Stomach (tissue), 8 donors: ENCODE measurements at regions not wholly inside any gene's neighbourhood (a gene's known extent, or its start where the extent isn't known, plus 50 kb on each side); places are given as distances from the start of the nearest gene placed in this dataset.
A peak's percentile ranks its signal among the peaks of the same experiment; 100 is the strongest.

Experiments
- DNase-seq, 2 donors: peaks; one replicate each; pipeline versions ENCODE4 v3.0.0 to v3.0.0-alpha.2; 2013 to 2019
- H3K27ac ChIP-seq, 5 donors: fragments of 200-600 bp in 4 of 5; sonication (generic) in 4 of 5; one replicate each; pipeline ENCODE4 v1.5.1; 2013 to 2019; ENCODE audit warnings: mild to moderate bottlenecking in 1 of 5, moderate library complexity in 1 of 5
- H3K27me3 ChIP-seq, 3 donors: fragments of 200-600 bp; sonication (generic); one replicate each; pipeline ENCODE4 v1.5.1; 2017 to 2019; ENCODE audit warnings: mixed run types in 1 of 3
- H3K36me3 ChIP-seq, 4 donors: fragments of 200-600 bp; sonication (generic); 1 replicate in 3 of 4; 2 replicates in 1 of 4; pipeline ENCODE4 v1.5.1; 2016 to 2019
- H3K4me1 ChIP-seq, 4 donors: fragments of 200-600 bp; sonication (generic); one replicate each; pipeline ENCODE4 v1.5.1; 2016 to 2019
- H3K4me3 ChIP-seq, 4 donors: fragments of 200-600 bp; sonication (generic) in 3 of 4; one replicate each; pipeline ENCODE4 v1.5.1; 2016 to 2019; ENCODE audit warnings: mild to moderate bottlenecking in 1 of 4
- H3K9me3 ChIP-seq, 4 donors: fragments of 200-600 bp; sonication (generic); one replicate each; pipeline ENCODE4 v1.5.1; 2016 to 2019
- EP300 ChIP-seq: sonication (generic); formaldehyde crosslinking; IDR thresholded peaks from one replicate; pipeline ENCODE4 v1.6.1; 2017; ENCODE audit warnings: antibody characterized with exemption
- POLR2A ChIP-seq, 4 donors: fragments of 450-650 bp; IDR thresholded peaks; one replicate each; pipeline ENCODE4 v1.6.1; 2016; ENCODE audit warnings: antibody characterized with exemption in 4 of 4, control low read depth in 2 of 4, mild to moderate bottlenecking in 1 of 4, moderate library complexity in 1 of 4
- POLR2AphosphoS5 ChIP-seq, 3 donors: sonication (generic); formaldehyde crosslinking; IDR thresholded peaks; one replicate each; pipeline ENCODE4 v1.6.1; 2016; ENCODE audit warnings: antibody characterized with exemption in 3 of 3
- WGBS, 5 donors: extraction: QIAGEN DNeasy Blood & Tissue Kit in 3 of 5; methylation state at CpG; one replicate each; pipeline versions ENCODE4 v1.1.5 to v1.1.7; 2013 to 2018; 5-methylcytosine and 5-hydroxymethylcytosine counted together
- intact Hi-C: fragments of 100-400 bp; cut with DNase I; formaldehyde crosslinking; loops from one replicate; pipeline ENCODE4 v1.15.1; 2023; ENCODE audit warnings: low total_unique reads
- TF ChIP-seq, protein P1 (sequence below), 7 experiments: fragments of 450-650 bp in 4 of 7; fragments of 200-600 bp in 3 of 7; sonication (generic) in 3 of 7; IDR thresholded peaks; one replicate each; pipeline ENCODE4 v1.5.1; 2016 to 2019; ENCODE audit warnings: antibody characterized with exemption in 7 of 7, control low read depth in 2 of 7, mild to moderate bottlenecking in 1 of 7
- donor health status: healthy with polysubstance abuse.
- donor health status: Bipolar disorder and iron deficiency.
- donor health status: healthy.

DNA sequence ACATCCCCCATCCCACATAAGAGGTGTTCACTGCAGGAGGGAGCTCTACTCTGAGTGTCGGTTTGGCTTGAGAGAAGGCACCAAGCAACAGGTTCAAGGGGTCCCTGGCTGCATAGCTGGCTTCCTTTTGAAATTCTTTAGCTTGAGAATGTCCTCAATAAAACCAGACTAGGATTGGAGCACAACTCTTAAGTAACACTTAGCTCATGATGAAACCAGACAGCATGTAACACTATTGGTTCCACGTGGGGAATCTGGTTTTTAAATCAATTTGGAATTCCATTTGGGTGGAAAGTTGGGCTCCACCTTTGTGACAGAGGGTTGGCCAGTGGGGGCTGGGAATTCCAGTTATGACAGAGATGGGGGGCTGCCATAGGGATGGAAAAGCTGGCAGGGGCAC, 281.2 kb downstream of the TLE3 start:
- TF ChIP-seq POLR2AphosphoS5 (IDR thresholded peaks at IDR 0.05), result no peak
- no peak for TF ChIP-seq EP300
- no peak for TF ChIP-seq POLR2A (IDR thresholded peaks at IDR 0.05)
- TF ChIP-seq, protein P1, sequence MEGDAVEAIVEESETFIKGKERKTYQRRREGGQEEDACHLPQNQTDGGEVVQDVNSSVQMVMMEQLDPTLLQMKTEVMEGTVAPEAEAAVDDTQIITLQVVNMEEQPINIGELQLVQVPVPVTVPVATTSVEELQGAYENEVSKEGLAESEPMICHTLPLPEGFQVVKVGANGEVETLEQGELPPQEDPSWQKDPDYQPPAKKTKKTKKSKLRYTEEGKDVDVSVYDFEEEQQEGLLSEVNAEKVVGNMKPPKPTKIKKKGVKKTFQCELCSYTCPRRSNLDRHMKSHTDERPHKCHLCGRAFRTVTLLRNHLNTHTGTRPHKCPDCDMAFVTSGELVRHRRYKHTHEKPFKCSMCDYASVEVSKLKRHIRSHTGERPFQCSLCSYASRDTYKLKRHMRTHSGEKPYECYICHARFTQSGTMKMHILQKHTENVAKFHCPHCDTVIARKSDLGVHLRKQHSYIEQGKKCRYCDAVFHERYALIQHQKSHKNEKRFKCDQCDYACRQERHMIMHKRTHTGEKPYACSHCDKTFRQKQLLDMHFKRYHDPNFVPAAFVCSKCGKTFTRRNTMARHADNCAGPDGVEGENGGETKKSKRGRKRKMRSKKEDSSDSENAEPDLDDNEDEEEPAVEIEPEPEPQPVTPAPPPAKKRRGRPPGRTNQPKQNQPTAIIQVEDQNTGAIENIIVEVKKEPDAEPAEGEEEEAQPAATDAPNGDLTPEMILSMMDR (IDR thresholded peaks at IDR 0.05), result no peak
- 75 to 84% (median 79%) methylated on average over 2 of the region's 2 CpGs for WGBS, 5 donors
- H3K9me3 ChIP-seq, result no peaks in the 10 kb centered on the region
- H3K4me1 ChIP-seq, result peaks cover 0 to 6% (median 2%) of the 10 kb centered on the region in 4 donors
- no peak overlapping the region for H3K27ac ChIP-seq
- DNase-seq, result no peak
- intact Hi-C loops, result no loop called here
- H3K36me3 ChIP-seq, result no peaks in the 10 kb centered on the region
- H3K27me3 ChIP-seq, result no peaks in the 10 kb centered on the region
- H3K4me3 ChIP-seq, result no peak overlapping the region

DNA sequence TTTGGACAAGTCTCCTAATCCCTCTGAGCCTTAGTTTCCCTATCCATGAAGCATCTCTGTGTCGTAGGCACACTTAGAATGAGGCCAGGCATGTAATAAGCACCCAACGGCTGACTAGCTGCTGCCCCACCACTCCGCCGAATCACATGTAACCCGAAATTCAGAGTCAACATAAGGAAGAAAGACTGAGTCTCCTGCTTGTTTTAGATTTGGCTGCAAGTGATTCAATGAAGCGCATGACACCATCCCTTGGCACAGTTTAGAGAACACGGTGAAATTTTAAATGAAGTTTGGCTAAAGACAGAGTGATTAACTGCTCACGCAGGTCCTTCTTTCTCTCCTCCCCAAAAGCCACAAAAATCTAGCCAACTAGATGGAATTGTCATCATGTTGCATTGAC, 279.2 kb downstream of the TLE3 start:
- TF ChIP-seq POLR2AphosphoS5 (IDR thresholded peaks at IDR 0.05) (no peak), EP300 (no peak), POLR2A (IDR thresholded peaks at IDR 0.05) (no peak)
- TF ChIP-seq, protein P1 (IDR thresholded peaks at IDR 0.05), result no peak
- 85 to 96% (median 91%) methylated on average over 8 of the region's 8 CpGs for WGBS, 5 donors
- no peak for DNase-seq
- no peak overlapping the region for H3K4me3 ChIP-seq
- no peaks in the 10 kb centered on the region for H3K27me3 ChIP-seq
- H3K9me3 ChIP-seq, result no peaks in the 10 kb centered on the region
- intact Hi-C loops, result no loop called here
- H3K27ac ChIP-seq, result no peak overlapping the region
- H3K4me1 ChIP-seq, result peaks cover 0 to 3% (median 0%) of the 10 kb centered on the region in 4 donors
- no peaks in the 10 kb centered on the region for H3K36me3 ChIP-seq

DNA sequence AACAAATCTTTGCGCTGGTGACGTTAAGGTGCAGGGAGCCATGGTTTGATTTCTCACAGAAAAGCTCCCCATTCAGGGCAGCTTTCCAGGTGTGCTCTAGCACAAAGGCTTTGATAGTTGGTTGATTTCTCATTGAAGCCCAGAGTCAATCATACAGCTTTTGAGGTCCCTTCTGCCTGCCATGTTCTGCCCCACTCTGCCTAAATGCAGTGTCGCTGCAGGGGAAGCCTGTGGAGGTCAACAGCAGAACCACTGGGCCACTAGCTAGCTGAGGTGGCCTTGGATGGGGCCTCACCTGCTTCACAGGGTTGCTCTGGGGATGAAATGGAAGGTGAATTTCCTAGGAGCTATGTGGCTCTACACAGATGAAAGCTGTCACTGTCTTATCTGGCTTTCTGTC, 278.3 kb downstream of the TLE3 start:
- Histone ChIP-seq H3K27me3 (no peaks in the 10 kb centered on the region), H3K4me1 (no peaks in the 10 kb centered on the region), H3K36me3 (no peaks in the 10 kb centered on the region), H3K27ac (no peak overlapping the region), H3K4me3 (no peak overlapping the region), H3K9me3 (no peaks in the 10 kb centered on the region)
- WGBS, 5 donors, result 91 to 98% (median 95%) methylated on average over 3 of the region's 3 CpGs
- TF ChIP-seq, protein P1 (IDR thresholded peaks at IDR 0.05), result no peak
- TF ChIP-seq POLR2AphosphoS5 (IDR thresholded peaks at IDR 0.05) (no peak), POLR2A (IDR thresholded peaks at IDR 0.05) (no peak), EP300 (no peak)
- no peak for DNase-seq
- intact Hi-C loops, result no loop called here

DNA sequence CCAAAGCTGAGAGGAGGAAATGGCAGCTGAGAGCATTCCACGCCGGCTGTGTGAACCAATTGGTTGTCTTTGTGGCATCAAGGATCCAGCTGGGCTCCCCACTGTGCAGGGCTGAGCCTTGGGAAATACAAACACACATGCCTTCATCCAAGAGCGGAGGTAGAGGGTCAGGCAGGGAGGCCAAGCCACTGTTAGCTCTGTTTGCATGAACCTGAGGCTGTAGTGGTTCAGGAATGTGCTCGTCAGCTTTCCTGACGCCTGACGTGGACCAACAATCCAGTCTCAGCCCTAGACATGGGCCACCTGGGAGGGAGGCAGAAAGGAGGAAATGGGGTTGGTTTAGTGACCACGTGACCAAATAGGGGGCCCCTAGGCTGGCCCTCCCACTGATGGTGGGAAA, 276.9 kb downstream of the TLE3 start:
- no peaks in the 10 kb centered on the region for H3K4me1 ChIP-seq
- H3K27ac ChIP-seq, result no peak overlapping the region
- WGBS, 5 donors, result 63 to 72% (median 71%) methylated on average over 3 to 7 of the region's 7 CpGs
- no peak overlapping the region for H3K4me3 ChIP-seq
- peak in 1 of 2 donors; percentile 58 for DNase-seq
- intact Hi-C loops, result no loop called here
- TF ChIP-seq POLR2AphosphoS5 (IDR thresholded peaks at IDR 0.05), result no peak
- TF ChIP-seq, protein P1 (IDR thresholded peaks at IDR 0.05), result no peak
- H3K36me3 ChIP-seq, result no peaks in the 10 kb centered on the region
- H3K27me3 ChIP-seq, result no peaks in the 10 kb centered on the region
- no peaks in the 10 kb centered on the region for H3K9me3 ChIP-seq
